Stimulated activated CD4-positive, alpha-beta T cell treated with anti-CD3 and anti-CD28 coated beads, Interleukin-12 subunit alpha, Interleukin-12 subunit beta, amount 100 ng/mL, for 4 hours (primary cell): ENCODE measurements at regions not wholly inside any gene's neighbourhood (a gene's known extent, or its start where the extent isn't known, plus 50 kb on each side); places are given as distances from the start of the nearest gene placed in this dataset.

Source experiments
- DNase-seq: peaks from one replicate; pipeline ENCODE4 v3.0.0-alpha.2; 2020

- DNase-seq: no peak
Observed at GRCh38 chr7:79862447-79863210, 272.0 kb upstream of the GNAI1 start.

- DNase-seq: no peak
Observed at GRCh38 chr7:79855172-79855571, 279.5 kb upstream of the GNAI1 start.

GRCh38 chr7:79854621-79855020 is 280.0 kb upstream of the GNAI1 start:
- DNase-seq: no peak

GRCh38 chr7:79837915-79838314 is 296.7 kb upstream of the GNAI1 start:
- DNase-seq: no peak

GRCh38 chr7:79833616-79834015 is 301.0 kb upstream of the GNAI1 start:
- DNase-seq: no peak

GRCh38 chr7:79828866-79829265 is 305.8 kb upstream of the GNAI1 start:
- DNase-seq: no peak

- DNase-seq: no peak
Observed at GRCh38 chr7:79823246-79823951, 311.2 kb upstream of the GNAI1 start.

GRCh38 chr7:79822620-79823240 is 311.9 kb upstream of the GNAI1 start:
- DNase-seq: no peak

GRCh38 chr7:79820387-79820786 is 314.2 kb upstream of the GNAI1 start:
- DNase-seq: no peak

GRCh38 chr7:79810916-79811315 is 323.7 kb upstream of the GNAI1 start:
- no peak for DNase-seq

GRCh38 chr7:79806161-79806734 is 328.4 kb upstream of the GNAI1 start:
- DNase-seq: no peak

GRCh38 chr7:79790656-79791262 is 337.3 kb upstream of the MAGI2 start:
- no peak for DNase-seq

- DNase-seq: no peak
Observed at GRCh38 chr7:79789584-79790345, 336.3 kb upstream of the MAGI2 start.

- DNase-seq: no peak
Observed at GRCh38 chr7:79787623-79788022, 334.2 kb upstream of the MAGI2 start.

GRCh38 chr7:79787096-79787495 is 333.6 kb upstream of the MAGI2 start:
- DNase-seq: no peak

GRCh38 chr7:79786187-79786586 is 332.7 kb upstream of the MAGI2 start:
- no peak for DNase-seq

GRCh38 chr7:79785556-79785955 is 332.1 kb upstream of the MAGI2 start:
- no peak for DNase-seq

- DNase-seq: no peak
Observed at GRCh38 chr7:79782906-79783305, 329.4 kb upstream of the MAGI2 start.

- no peak for DNase-seq
Observed at GRCh38 chr7:79782256-79782655, 328.8 kb upstream of the MAGI2 start.

- no peak for DNase-seq
Observed at GRCh38 chr7:79781716-79782115, 328.2 kb upstream of the MAGI2 start.

GRCh38 chr7:79778786-79779770 is 325.6 kb upstream of the MAGI2 start:
- no peak for DNase-seq
